Activated T-cell treated with anti-CD3 and anti-CD28 coated beads, Interleukin-2, amount 50 U/mL, for 4 hours (primary cell): ENCODE measurements at regions not wholly inside any gene's neighbourhood (a gene's known extent, or its start where the extent isn't known, plus 50 kb on each side); places are given as distances from the start of the nearest gene placed in this dataset.
"Not testable (repeated sequence)": the region's sequence is repeated elsewhere in the genome, so short reads cannot be mapped to it uniquely, and the experiment has no call there.

ENCODE experiments used
- ATAC-seq, 2 donors: fragments of 200-7000 bp; cut with Tn5 transposase; one replicate each; pipeline ENCODE4 v1.10.0; 2021
- DNase-seq: peaks from one replicate; pipeline ENCODE4 v3.0.0-alpha.2; 2020
- H3K27me3 Mint-ChIP-seq: one replicate; pipeline ENCODE4 v1.8.0; 2021; ENCODE audit warnings: low read depth, mixed read lengths
- H3K36me3 Mint-ChIP-seq: one replicate; pipeline ENCODE4 v1.8.0; 2022; ENCODE audit warnings: mixed read lengths; ENCODE audit not compliant: insufficient read depth
- H3K4me1 Mint-ChIP-seq: one replicate; pipeline ENCODE4 v1.8.0; 2021; ENCODE audit warnings: low read depth, mixed read lengths
- H3K4me3 Mint-ChIP-seq: one replicate; pipeline ENCODE4 v1.8.0; 2021; ENCODE audit warnings: mild to moderate bottlenecking, moderate library complexity, mixed read lengths
- H3K9me3 Mint-ChIP-seq: one replicate; pipeline ENCODE4 v1.8.0; 2021; ENCODE audit warnings: mixed read lengths

- H3K4me1 Mint-ChIP-seq: no peaks in the 10 kb centered on the region
Measured at GRCh38 chr5:155649666-155650065, 636.1 kb downstream of the KIF4B start.

GRCh38 chr5:155655569-155655968 lies 642.0 kb downstream of the KIF4B start:
- Mint-ChIP-seq H3K36me3 (no peaks in the 10 kb centered on the region), H3K4me1 (no peaks in the 10 kb centered on the region), H3K9me3 (peaks cover 5% of the 10 kb centered on the region), H3K27me3 (peaks cover 2% of the 10 kb centered on the region), H3K4me3 (no peak overlapping the region)
- DNase-seq (no peak), ATAC-seq (no peak)

More at GRCh38 chr5:155649666-155650065, 636.1 kb downstream of the KIF4B start:
- ATAC-seq (no peak), DNase-seq (no peak)
- H3K4me3 Mint-ChIP-seq: no peak overlapping the region
- H3K36me3 Mint-ChIP-seq: no peaks in the 10 kb centered on the region
- H3K27me3 Mint-ChIP-seq: peaks cover 2% of the 10 kb centered on the region
- H3K9me3 Mint-ChIP-seq: no peaks in the 10 kb centered on the region

DNA sequence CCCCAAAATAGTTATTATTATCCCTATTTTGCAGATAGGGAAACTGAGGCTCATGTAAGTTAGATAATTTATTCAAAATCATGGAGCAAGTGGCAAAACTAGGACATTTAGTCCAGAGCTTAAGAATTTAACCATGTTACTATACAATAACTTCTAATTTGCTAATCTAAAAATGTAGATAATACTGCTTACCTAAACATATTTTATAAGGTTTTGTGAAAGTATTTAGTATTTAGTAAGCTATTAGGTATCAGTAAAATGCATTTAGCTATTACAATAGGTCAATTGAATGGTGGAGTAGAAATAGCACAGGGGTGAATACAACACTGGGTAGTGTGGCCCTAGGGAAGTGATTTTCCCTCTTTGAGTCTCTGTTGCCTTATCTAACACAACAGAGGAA lies 648.3 kb downstream of the KIF4B start:
- Mint-ChIP-seq H3K4me1 (no peaks in the 10 kb centered on the region), H3K9me3 (no peaks in the 10 kb centered on the region), H3K4me3 (no peak overlapping the region), H3K27me3 (no peaks in the 10 kb centered on the region), H3K36me3 (no peaks in the 10 kb centered on the region)
- DNase-seq: no peak
- ATAC-seq: no peak

DNA sequence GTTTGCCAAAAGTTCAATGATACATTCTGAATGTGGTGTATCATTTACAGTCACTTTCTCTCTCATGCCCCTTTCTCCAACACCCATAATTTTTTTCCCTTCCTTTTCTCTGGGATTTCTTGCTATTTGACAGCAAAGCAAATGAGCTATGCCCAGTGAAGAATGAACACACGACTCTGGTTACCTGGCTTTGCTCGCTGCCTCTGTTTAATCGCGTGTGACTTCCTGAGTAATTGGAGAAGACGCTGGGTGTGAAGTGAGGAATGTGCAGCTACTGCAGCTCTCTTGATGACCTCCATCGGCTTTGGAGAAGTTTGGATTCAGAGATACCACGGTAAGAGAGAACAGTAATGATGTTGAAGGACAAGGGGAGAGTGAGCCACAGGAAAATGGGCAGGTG lies 651.8 kb downstream of the KIF4B start:
- H3K4me3 Mint-ChIP-seq: no peak overlapping the region
- H3K9me3 Mint-ChIP-seq: no peaks in the 10 kb centered on the region
- no peaks in the 10 kb centered on the region for H3K4me1 Mint-ChIP-seq
- H3K36me3 Mint-ChIP-seq: no peaks in the 10 kb centered on the region
- DNase-seq (no peak), ATAC-seq (no peak)
- no peaks in the 10 kb centered on the region for H3K27me3 Mint-ChIP-seq

DNA sequence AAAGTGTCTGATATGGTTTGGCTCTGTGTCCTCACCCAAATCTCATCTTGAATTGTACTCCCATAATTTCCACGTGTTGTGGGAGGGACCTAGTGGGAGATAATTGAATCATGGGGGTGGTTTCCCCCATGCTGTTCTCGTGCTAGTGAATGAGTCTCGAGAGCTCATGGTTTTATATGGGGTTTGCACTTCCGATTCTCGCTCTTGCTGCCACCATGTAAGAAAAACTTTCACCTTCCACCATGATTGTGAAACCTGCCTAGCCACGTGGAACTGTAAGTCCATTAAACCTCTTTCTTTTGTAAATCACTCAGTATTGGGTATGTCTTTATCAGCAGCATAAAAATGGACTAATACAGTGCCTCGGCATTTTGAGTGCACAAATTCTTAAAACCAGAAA lies 655.0 kb upstream of the SGCD start:
- H3K4me1 Mint-ChIP-seq, ATAC-seq, H3K4me3 Mint-ChIP-seq, H3K9me3 Mint-ChIP-seq, H3K36me3 Mint-ChIP-seq, H3K27me3 Mint-ChIP-seq, DNase-seq: not testable (repeated sequence)

DNA sequence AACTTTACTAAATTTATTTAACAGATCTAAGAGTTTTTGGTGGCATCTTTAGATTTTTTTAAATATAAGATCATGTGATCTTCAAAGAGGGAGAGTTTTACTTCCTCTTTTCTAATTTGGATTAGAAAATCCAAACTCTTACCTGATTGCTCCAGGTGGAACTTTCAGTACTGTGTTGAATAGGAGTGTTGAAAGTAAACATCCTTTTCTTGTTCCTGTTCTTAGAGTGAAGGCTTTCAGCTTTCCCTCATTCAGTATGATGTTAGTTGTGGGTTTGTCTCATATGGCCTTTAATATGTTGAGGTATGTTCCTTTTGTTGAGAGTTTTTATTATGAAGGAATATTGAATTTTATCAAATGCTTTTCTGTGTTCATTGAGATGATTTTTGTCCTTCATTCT lies 650.0 kb upstream of the SGCD start:
- Mint-ChIP-seq H3K4me1 (no peaks in the 10 kb centered on the region), H3K27me3 (no peaks in the 10 kb centered on the region), H3K4me3 (no peak overlapping the region), H3K9me3 (no peaks in the 10 kb centered on the region), H3K36me3 (no peaks in the 10 kb centered on the region)
- ATAC-seq (no peak), DNase-seq (no peak)

- H3K4me1 Mint-ChIP-seq: no peaks in the 10 kb centered on the region
- DNase-seq: no peak
- H3K27me3 Mint-ChIP-seq: peaks cover 1% of the 10 kb centered on the region
- no peaks in the 10 kb centered on the region for H3K36me3 Mint-ChIP-seq
- H3K4me3 Mint-ChIP-seq: no peak overlapping the region
- H3K9me3 Mint-ChIP-seq: no peaks in the 10 kb centered on the region
- no peak for ATAC-seq
Measured at GRCh38 chr5:155678371-155678770, 648.6 kb upstream of the SGCD start.

GRCh38 chr5:155679530-155679929 lies 647.4 kb upstream of the SGCD start:
- no peaks in the 10 kb centered on the region for H3K36me3 Mint-ChIP-seq
- DNase-seq: no peak
- no peaks in the 10 kb centered on the region for H3K4me1 Mint-ChIP-seq
- H3K4me3 Mint-ChIP-seq: no peak overlapping the region
- H3K9me3 Mint-ChIP-seq: no peaks in the 10 kb centered on the region
- peaks cover 2% of the 10 kb centered on the region for H3K27me3 Mint-ChIP-seq
- no peak for ATAC-seq

GRCh38 chr5:155684417-155684816 lies 642.5 kb upstream of the SGCD start:
- DNase-seq (no peak), ATAC-seq (no peak)
- no peaks in the 10 kb centered on the region for H3K36me3 Mint-ChIP-seq
- peaks cover 9% of the 10 kb centered on the region for H3K27me3 Mint-ChIP-seq
- no peaks in the 10 kb centered on the region for H3K9me3 Mint-ChIP-seq
- no peak overlapping the region for H3K4me3 Mint-ChIP-seq
- no peaks in the 10 kb centered on the region for H3K4me1 Mint-ChIP-seq

DNA sequence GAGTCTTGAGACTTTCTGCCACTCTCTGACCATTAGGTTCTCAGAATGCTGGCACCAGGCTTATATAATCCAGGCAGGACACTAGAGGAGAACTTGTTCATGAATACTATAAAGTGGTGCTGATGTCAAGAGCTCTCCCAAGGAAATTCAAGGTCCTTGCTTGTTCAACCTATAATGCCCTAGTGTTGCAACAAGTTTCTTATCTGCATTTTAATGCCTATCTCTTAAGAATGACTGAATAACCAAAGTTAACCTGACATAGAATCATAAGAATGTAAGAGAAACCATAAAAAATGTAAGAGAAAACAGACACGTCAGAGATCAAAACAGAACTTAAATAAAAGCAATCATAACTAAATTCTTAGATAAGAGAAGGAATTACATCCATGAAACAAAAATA lies 640.8 kb upstream of the SGCD start:
- Mint-ChIP-seq H3K36me3 (no peaks in the 10 kb centered on the region), H3K27me3 (peaks cover 9% of the 10 kb centered on the region), H3K4me3 (no peak overlapping the region), H3K9me3 (no peaks in the 10 kb centered on the region), H3K4me1 (no peaks in the 10 kb centered on the region)
- DNase-seq (no peak), ATAC-seq (no peak)

DNA sequence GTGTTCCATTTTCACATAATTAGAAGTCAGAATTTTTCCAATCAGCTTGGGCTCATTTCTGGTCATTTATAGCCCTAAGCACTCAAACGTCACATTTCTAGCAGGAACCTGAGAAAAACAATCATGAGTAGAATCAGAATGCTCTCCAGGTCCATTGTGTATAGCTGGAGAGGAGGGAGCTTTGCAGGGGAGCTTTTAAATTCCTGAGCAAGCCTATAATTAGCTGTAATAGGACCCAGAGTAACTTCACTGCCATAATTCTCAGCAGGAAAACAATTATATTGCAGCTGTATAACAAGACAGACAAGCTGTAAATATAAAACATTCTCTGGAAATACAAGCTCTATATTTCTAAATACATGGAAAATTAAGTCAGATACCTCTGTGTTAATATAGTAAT lies 637.6 kb upstream of the SGCD start:
- H3K36me3 Mint-ChIP-seq: no peaks in the 10 kb centered on the region
- H3K4me1 Mint-ChIP-seq: no peaks in the 10 kb centered on the region
- H3K4me3 Mint-ChIP-seq: no peak overlapping the region
- ATAC-seq (no peak), DNase-seq (no peak)
- H3K9me3 Mint-ChIP-seq: no peaks in the 10 kb centered on the region
- H3K27me3 Mint-ChIP-seq: peaks cover 7% of the 10 kb centered on the region

- DNase-seq: no peak
- H3K9me3 Mint-ChIP-seq: no peaks in the 10 kb centered on the region
- no peaks in the 10 kb centered on the region for H3K4me1 Mint-ChIP-seq
- H3K36me3 Mint-ChIP-seq: no peaks in the 10 kb centered on the region
- ATAC-seq: no peak
- H3K27me3 Mint-ChIP-seq: no peaks in the 10 kb centered on the region
- no peak overlapping the region for H3K4me3 Mint-ChIP-seq
Measured at GRCh38 chr5:155696362-155696761, 630.6 kb upstream of the SGCD start.

- Mint-ChIP-seq H3K9me3 (no peaks in the 10 kb centered on the region), H3K4me1 (no peaks in the 10 kb centered on the region), H3K36me3 (no peaks in the 10 kb centered on the region), H3K27me3 (no peaks in the 10 kb centered on the region), H3K4me3 (no peak overlapping the region)
- DNase-seq: no peak
- no peak for ATAC-seq
Measured at GRCh38 chr5:155697236-155697635, 629.7 kb upstream of the SGCD start.

DNA sequence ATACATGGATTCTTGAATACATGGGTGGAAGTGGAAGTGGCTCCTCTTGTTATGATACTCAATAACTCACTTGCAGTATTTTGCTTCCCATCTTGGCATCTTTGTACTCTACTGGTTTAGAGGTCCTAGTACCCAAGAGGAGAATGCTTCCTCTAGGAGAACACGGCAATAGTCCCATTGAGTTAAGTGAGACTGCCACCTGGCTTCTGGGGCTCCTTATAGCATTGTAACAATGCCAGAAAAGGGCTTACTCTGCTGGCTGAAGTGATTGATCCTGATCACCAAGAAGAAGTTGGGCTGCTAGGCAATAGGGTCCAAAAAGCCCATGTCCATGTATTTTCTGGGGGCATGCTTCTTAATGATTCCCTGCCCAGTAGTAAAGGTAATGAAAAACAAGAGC lies 627.6 kb upstream of the SGCD start:
- Mint-ChIP-seq H3K27me3 (no peaks in the 10 kb centered on the region), H3K4me1 (no peaks in the 10 kb centered on the region), H3K36me3 (no peaks in the 10 kb centered on the region), H3K4me3 (no peak overlapping the region), H3K9me3 (no peaks in the 10 kb centered on the region)
- ATAC-seq (no peak), DNase-seq (no peak)

- H3K36me3 Mint-ChIP-seq: no peaks in the 10 kb centered on the region
- H3K9me3 Mint-ChIP-seq: no peaks in the 10 kb centered on the region
- no peak for ATAC-seq
- H3K27me3 Mint-ChIP-seq: no peaks in the 10 kb centered on the region
- no peak for DNase-seq
- no peak overlapping the region for H3K4me3 Mint-ChIP-seq
- H3K4me1 Mint-ChIP-seq: no peaks in the 10 kb centered on the region
Measured at GRCh38 chr5:155700333-155700732, 626.6 kb upstream of the SGCD start.

DNA sequence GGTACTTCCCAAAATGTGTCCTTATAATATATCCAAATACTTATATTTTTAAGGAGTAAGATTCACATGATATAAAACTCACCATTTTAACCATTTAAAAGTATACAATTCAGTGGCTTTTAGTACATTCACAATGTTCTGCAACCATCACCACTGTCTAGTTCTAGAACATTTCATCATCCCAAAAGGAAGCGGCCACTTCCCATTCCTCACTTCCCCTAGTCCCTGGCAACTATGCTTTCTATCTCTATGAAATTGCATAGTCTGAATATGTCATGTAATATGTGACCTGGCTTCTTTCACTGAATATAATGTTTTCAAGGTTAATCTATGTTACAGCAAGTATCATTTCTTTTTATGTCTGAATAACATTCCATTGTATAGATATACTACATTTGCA lies 615.1 kb upstream of the SGCD start:
- no peak for ATAC-seq
- H3K4me3 Mint-ChIP-seq: no peak overlapping the region
- H3K27me3 Mint-ChIP-seq: no peaks in the 10 kb centered on the region
- no peaks in the 10 kb centered on the region for H3K4me1 Mint-ChIP-seq
- no peaks in the 10 kb centered on the region for H3K36me3 Mint-ChIP-seq
- peaks cover 4% of the 10 kb centered on the region for H3K9me3 Mint-ChIP-seq
- DNase-seq: no peak
